ENCODE measurements at regions not wholly inside any gene's neighbourhood (a gene's known extent, or its start where the extent isn't known, plus 50 kb on each side); places are given as distances from the start of the nearest gene placed in this dataset.

DNA sequence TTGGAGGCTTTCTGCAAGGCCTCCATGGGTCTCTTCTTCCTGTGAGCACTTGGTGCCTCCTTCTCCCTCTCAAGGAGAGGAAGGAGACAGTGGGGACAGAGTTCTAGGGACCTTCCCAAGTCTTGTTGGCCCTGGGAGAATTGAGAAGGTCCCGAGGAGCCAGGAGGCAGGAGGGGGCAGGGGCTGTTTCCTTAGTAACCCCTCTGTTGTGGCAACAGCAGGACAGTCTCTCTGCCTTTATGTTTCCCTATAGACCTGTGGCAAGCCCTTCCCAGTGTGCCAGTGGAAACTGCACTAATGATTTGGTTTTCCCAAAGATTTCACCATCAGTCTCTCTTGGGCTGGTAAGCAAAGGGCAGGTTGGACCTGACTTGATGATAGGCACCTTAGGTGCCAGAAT lies 87.8 kb upstream of the GALNT15 start:
- TF ChIP-seq MYC (IDR thresholded peaks at IDR 0.05; ENCODE audit: low read depth, low read length), result no peak
- TF ChIP-seq EZH2 (IDR thresholded peaks at IDR 0.05; ENCODE audit: borderline replicate concordance, low read depth, low read length, severe bottlenecking), result no peak
- TF ChIP-seq POLR2A (IDR thresholded peaks at IDR 0.05; ENCODE audit: low read depth, low read length), result no peak
- TF ChIP-seq, protein P1, sequence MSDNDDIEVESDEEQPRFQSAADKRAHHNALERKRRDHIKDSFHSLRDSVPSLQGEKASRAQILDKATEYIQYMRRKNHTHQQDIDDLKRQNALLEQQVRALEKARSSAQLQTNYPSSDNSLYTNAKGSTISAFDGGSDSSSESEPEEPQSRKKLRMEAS (IDR thresholded peaks at IDR 0.05; ENCODE audit: insufficient read depth, insufficient read length), result no peak
- TF ChIP-seq FOS (IDR thresholded peaks at IDR 0.05; ENCODE audit: borderline replicate concordance, insufficient read depth, low read length), result no peak
- no peak for TF ChIP-seq GATA2 (IDR thresholded peaks at IDR 0.05; ENCODE audit: insufficient read depth, insufficient read length, low read depth, low read length)
- FAIRE-seq, result no peak

DNA sequence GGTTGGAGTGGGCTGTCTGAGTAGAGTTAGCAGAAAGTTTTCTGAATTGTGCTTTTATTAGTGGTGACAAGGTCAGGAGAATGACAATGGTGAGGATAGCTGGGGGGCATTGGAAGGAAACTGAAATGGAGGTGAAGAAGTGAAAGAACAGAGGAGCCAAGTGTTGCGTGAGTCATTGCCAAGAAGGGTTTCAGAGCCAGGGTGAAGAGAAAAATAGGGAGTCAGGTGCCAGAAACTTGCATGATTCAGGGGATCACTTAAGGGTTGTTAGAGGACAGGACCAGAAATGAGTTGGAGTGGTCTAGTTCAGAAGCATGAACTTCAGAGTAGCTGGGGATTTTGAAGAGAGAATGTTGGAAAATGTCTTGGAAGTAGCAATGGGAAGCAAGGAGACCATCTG lies 86.0 kb upstream of the GALNT15 start:
- FAIRE-seq (no peak), DNase-seq (ENCODE audit: low read depth, low spot score) (no peak)
- no peaks in the 10 kb centered on the region for H3K36me3 ChIP-seq (ENCODE audit: control insufficient read depth in 2 of 2, extremely low read depth in 1 of 2, insufficient read depth in 2 of 2, low read length in 2 of 2)
- no peak overlapping the region for H2AFZ ChIP-seq (ENCODE audit: low read depth, low read length)
- dilution Hi-C loops (cut with MboI; ENCODE audit: extremely low pct_ligation_motif_present, low sequenced_read_pairs), result no loop called here
- TF ChIP-seq, protein P1 (IDR thresholded peaks at IDR 0.05; ENCODE audit: insufficient read depth, insufficient read length), result no peak
- TF ChIP-seq POLR2AphosphoS5 (IDR thresholded peaks at IDR 0.05; ENCODE audit: insufficient read depth, low read depth, low read length), result no peak
- no peak for TF ChIP-seq MYC (IDR thresholded peaks at IDR 0.05; ENCODE audit: low read depth, low read length)
- TF ChIP-seq JUN (IDR thresholded peaks at IDR 0.05; ENCODE audit: borderline replicate concordance, insufficient read depth, insufficient read length, low read depth), result no peak
- no peak for TF ChIP-seq POLR2A (IDR thresholded peaks at IDR 0.05; ENCODE audit: low read depth, low read length)
- no peak for TF ChIP-seq GATA2 (IDR thresholded peaks at IDR 0.05; ENCODE audit: insufficient read depth, insufficient read length, low read depth, low read length)
- TF ChIP-seq, protein P2, sequence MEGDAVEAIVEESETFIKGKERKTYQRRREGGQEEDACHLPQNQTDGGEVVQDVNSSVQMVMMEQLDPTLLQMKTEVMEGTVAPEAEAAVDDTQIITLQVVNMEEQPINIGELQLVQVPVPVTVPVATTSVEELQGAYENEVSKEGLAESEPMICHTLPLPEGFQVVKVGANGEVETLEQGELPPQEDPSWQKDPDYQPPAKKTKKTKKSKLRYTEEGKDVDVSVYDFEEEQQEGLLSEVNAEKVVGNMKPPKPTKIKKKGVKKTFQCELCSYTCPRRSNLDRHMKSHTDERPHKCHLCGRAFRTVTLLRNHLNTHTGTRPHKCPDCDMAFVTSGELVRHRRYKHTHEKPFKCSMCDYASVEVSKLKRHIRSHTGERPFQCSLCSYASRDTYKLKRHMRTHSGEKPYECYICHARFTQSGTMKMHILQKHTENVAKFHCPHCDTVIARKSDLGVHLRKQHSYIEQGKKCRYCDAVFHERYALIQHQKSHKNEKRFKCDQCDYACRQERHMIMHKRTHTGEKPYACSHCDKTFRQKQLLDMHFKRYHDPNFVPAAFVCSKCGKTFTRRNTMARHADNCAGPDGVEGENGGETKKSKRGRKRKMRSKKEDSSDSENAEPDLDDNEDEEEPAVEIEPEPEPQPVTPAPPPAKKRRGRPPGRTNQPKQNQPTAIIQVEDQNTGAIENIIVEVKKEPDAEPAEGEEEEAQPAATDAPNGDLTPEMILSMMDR (IDR thresholded peaks at IDR 0.05; ENCODE audit: extremely low read depth in 1 of 2, insufficient read depth in 1 of 2, low read depth in 1 of 2, low read length in 2 of 2), result no peak
- no peak for TF ChIP-seq FOS (IDR thresholded peaks at IDR 0.05; ENCODE audit: borderline replicate concordance, insufficient read depth, low read length)
- TF ChIP-seq EZH2 (IDR thresholded peaks at IDR 0.05; ENCODE audit: borderline replicate concordance, low read depth, low read length, severe bottlenecking), result no peak
- no peaks in the 10 kb centered on the region for H3K79me2 ChIP-seq (ENCODE audit: control insufficient read depth, insufficient read depth, low read length)
- H3K27me3 ChIP-seq (ENCODE audit: control insufficient read depth in 2 of 2, insufficient read depth in 2 of 2, low read length in 2 of 2), result no peaks in the 10 kb centered on the region
- no peak overlapping the region for H3K4me2 ChIP-seq (ENCODE audit: insufficient read depth, low read length)
- peaks cover 24% of the 10 kb centered on the region for H3K4me1 ChIP-seq (ENCODE audit: control insufficient read depth, extremely low read depth, insufficient read depth, low read length)
- H3K9me3 ChIP-seq (replicated peaks; ENCODE audit: control insufficient read depth, insufficient read depth, low read length), result no peaks in the 10 kb centered on the region
- BruUV-seq (replicated peaks), result no TSS peak
- no peak overlapping the region for H3K9ac ChIP-seq (replicated peaks; ENCODE audit: extremely low read depth, insufficient read depth, low read length)
- no peak overlapping the region for H3K4me3 ChIP-seq (replicated peaks in 1 of 3; ENCODE audit: insufficient read depth in 1 of 3, low read depth in 1 of 3, low read length in 3 of 3)
- H3K27ac ChIP-seq (ENCODE audit: insufficient read depth, low read depth, low read length), result no peak overlapping the region
- H3K9me1 ChIP-seq (replicated peaks; ENCODE audit: control insufficient read depth, extremely low read depth, insufficient read depth, low read length), result no peaks in the 10 kb centered on the region
- intact Hi-C loops (cut with micrococcal nuclease), result no loop called here
- H4K20me1 ChIP-seq (replicated peaks; ENCODE audit: control insufficient read depth, extremely low read depth, insufficient read depth, low read length), result no peaks in the 10 kb centered on the region
- ChIA-PET POLR2A (no interaction called here), CTCF (interaction anchor here (2.0 kb wide), 1 partner anchor 90 kb away, joined by 10 read pairs; no protein-coding TSS in a partner anchor)

More for the DNA sequence above, 87.8 kb upstream of the GALNT15 start:
- H3K4me1 ChIP-seq (ENCODE audit: control insufficient read depth, extremely low read depth, insufficient read depth, low read length), result peaks cover 24% of the 10 kb centered on the region
- no peaks in the 10 kb centered on the region for H3K9me1 ChIP-seq (replicated peaks; ENCODE audit: control insufficient read depth, extremely low read depth, insufficient read depth, low read length)
- H2AFZ ChIP-seq (ENCODE audit: low read depth, low read length), result no peak overlapping the region
- no peak overlapping the region for H3K27ac ChIP-seq (ENCODE audit: insufficient read depth, low read depth, low read length)
- H3K9me3 ChIP-seq (replicated peaks; ENCODE audit: control insufficient read depth, insufficient read depth, low read length), result no peaks in the 10 kb centered on the region
- dilution Hi-C loops (cut with MboI; ENCODE audit: extremely low pct_ligation_motif_present, low sequenced_read_pairs), result no loop called here
- ChIA-PET CTCF (interaction anchor here (1.4 to 2.3 kb wide), 4 partner anchors 26 to 92 kb away, joined by 5 to 16 read pairs (median 10); no protein-coding TSS in a partner anchor), POLR2A (no interaction called here)
- no peaks in the 10 kb centered on the region for H3K36me3 ChIP-seq (ENCODE audit: control insufficient read depth in 2 of 2, extremely low read depth in 1 of 2, insufficient read depth in 2 of 2, low read length in 2 of 2)
- H3K4me3 ChIP-seq (replicated peaks in 1 of 3; ENCODE audit: insufficient read depth in 1 of 3, low read depth in 1 of 3, low read length in 3 of 3), result no peak overlapping the region
- no TSS peak for BruUV-seq (replicated peaks)
- DNase-seq (ENCODE audit: low read depth, low spot score), result no peak
- H3K9ac ChIP-seq (replicated peaks; ENCODE audit: extremely low read depth, insufficient read depth, low read length), result no peak overlapping the region
- no peaks in the 10 kb centered on the region for H4K20me1 ChIP-seq (replicated peaks; ENCODE audit: control insufficient read depth, extremely low read depth, insufficient read depth, low read length)
- H3K4me2 ChIP-seq (ENCODE audit: insufficient read depth, low read length), result no peak overlapping the region
- intact Hi-C loops (cut with micrococcal nuclease), result no loop called here
- no peaks in the 10 kb centered on the region for H3K27me3 ChIP-seq (ENCODE audit: control insufficient read depth in 2 of 2, insufficient read depth in 2 of 2, low read length in 2 of 2)
- no peaks in the 10 kb centered on the region for H3K79me2 ChIP-seq (ENCODE audit: control insufficient read depth, insufficient read depth, low read length)

Measured in endothelial cell of umbilical vein (primary cell).